Stomach (tissue), 8 donors: ENCODE measurements at regions not wholly inside any gene's neighbourhood (a gene's known extent, or its start where the extent isn't known, plus 50 kb on each side); places are given as distances from the start of the nearest gene placed in this dataset.
A peak's percentile ranks its signal among the peaks of the same experiment; 100 is the strongest.

Experiments used
- DNase-seq, 2 donors: peaks; one replicate each; pipeline versions ENCODE4 v3.0.0 to v3.0.0-alpha.2; 2013 to 2019
- H3K27ac ChIP-seq, 5 donors: fragments of 200-600 bp in 4 of 5; sonication (generic) in 4 of 5; one replicate each; pipeline ENCODE4 v1.5.1; 2013 to 2019; ENCODE audit warnings: mild to moderate bottlenecking in 1 of 5, moderate library complexity in 1 of 5
- H3K27me3 ChIP-seq, 3 donors: fragments of 200-600 bp; sonication (generic); one replicate each; pipeline ENCODE4 v1.5.1; 2017 to 2019; ENCODE audit warnings: mixed run types in 1 of 3
- H3K36me3 ChIP-seq, 4 donors: fragments of 200-600 bp; sonication (generic); 1 replicate in 3 of 4; 2 replicates in 1 of 4; pipeline ENCODE4 v1.5.1; 2016 to 2019
- H3K4me1 ChIP-seq, 4 donors: fragments of 200-600 bp; sonication (generic); one replicate each; pipeline ENCODE4 v1.5.1; 2016 to 2019
- H3K4me3 ChIP-seq, 4 donors: fragments of 200-600 bp; sonication (generic) in 3 of 4; one replicate each; pipeline ENCODE4 v1.5.1; 2016 to 2019; ENCODE audit warnings: mild to moderate bottlenecking in 1 of 4
- H3K9me3 ChIP-seq, 4 donors: fragments of 200-600 bp; sonication (generic); one replicate each; pipeline ENCODE4 v1.5.1; 2016 to 2019
- CTCF ChIP-seq, 7 experiments: fragments of 450-650 bp in 4 of 7; fragments of 200-600 bp in 3 of 7; sonication (generic) in 3 of 7; IDR thresholded peaks; one replicate each; pipeline ENCODE4 v1.5.1; 2016 to 2019; ENCODE audit warnings: antibody characterized with exemption in 7 of 7, control low read depth in 2 of 7, mild to moderate bottlenecking in 1 of 7
- EP300 ChIP-seq: sonication (generic); formaldehyde crosslinking; IDR thresholded peaks from one replicate; pipeline ENCODE4 v1.6.1; 2017; ENCODE audit warnings: antibody characterized with exemption
- POLR2A ChIP-seq, 4 donors: fragments of 450-650 bp; IDR thresholded peaks; one replicate each; pipeline ENCODE4 v1.6.1; 2016; ENCODE audit warnings: antibody characterized with exemption in 4 of 4, control low read depth in 2 of 4, mild to moderate bottlenecking in 1 of 4, moderate library complexity in 1 of 4
- POLR2AphosphoS5 ChIP-seq, 3 donors: sonication (generic); formaldehyde crosslinking; IDR thresholded peaks; one replicate each; pipeline ENCODE4 v1.6.1; 2016; ENCODE audit warnings: antibody characterized with exemption in 3 of 3
- WGBS, 5 donors: extraction: QIAGEN DNeasy Blood & Tissue Kit in 3 of 5; methylation state at CpG; one replicate each; pipeline versions ENCODE4 v1.1.5 to v1.1.7; 2013 to 2018; 5-methylcytosine and 5-hydroxymethylcytosine counted together
- intact Hi-C: fragments of 100-400 bp; cut with DNase I; formaldehyde crosslinking; loops from one replicate; pipeline ENCODE4 v1.15.1; 2023; ENCODE audit warnings: low total_unique reads
- donor health status: healthy with polysubstance abuse.
- donor health status: Bipolar disorder and iron deficiency.
- donor health status: healthy.

DNA sequence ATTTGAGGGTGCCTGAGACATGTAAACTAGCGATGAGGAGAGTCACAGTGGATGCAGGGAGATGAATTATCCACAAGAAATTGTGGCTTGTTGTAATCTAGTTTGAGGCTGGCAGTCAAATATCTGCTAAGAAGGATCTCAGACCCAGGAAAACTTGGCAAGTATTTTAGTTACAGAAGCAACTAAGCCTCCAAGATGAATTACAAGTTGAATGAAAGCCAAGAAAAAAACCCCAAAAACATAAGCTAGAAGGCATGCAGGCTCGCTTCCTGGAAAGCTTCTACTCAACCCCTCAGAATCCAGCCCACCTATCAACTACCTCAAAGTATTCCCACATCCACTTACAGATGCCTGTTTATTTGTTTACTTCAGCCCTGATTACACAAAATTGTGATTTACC, 696.9 kb downstream of the MAT2B start:
- intact Hi-C loops: no loop called here
- no peaks in the 10 kb centered on the region for H3K27me3 ChIP-seq
- no peak overlapping the region for H3K4me3 ChIP-seq
- no peaks in the 10 kb centered on the region for H3K9me3 ChIP-seq
- no peaks in the 10 kb centered on the region for H3K36me3 ChIP-seq
- TF ChIP-seq POLR2A (IDR thresholded peaks at IDR 0.05) (no peak), EP300 (no peak), CTCF (IDR thresholded peaks at IDR 0.05) (no peak)
- peak in 1 of 2 donors; percentile 16 for DNase-seq
- 56 to 84% (median 66%) methylated on average over 2 of the region's 2 CpGs for WGBS, 5 donors
- H3K27ac ChIP-seq: no peak overlapping the region
- no peaks in the 10 kb centered on the region for H3K4me1 ChIP-seq

GRCh38 chr5:164203581-164204225, 698.3 kb downstream of the MAT2B start:
- H3K36me3 ChIP-seq: no peaks in the 10 kb centered on the region
- no peak overlapping the region for H3K27ac ChIP-seq
- no peaks in the 10 kb centered on the region for H3K9me3 ChIP-seq
- intact Hi-C loops: no loop called here
- H3K4me1 ChIP-seq: no peaks in the 10 kb centered on the region
- H3K4me3 ChIP-seq: no peak overlapping the region
- WGBS, 5 donors: 76 to 83% (median 82%) methylated on average over 4 of the region's 4 CpGs
- no peak for TF ChIP-seq EP300
- no peak for TF ChIP-seq POLR2AphosphoS5 (IDR thresholded peaks at IDR 0.05)
- no peak for TF ChIP-seq CTCF (IDR thresholded peaks at IDR 0.05)
- TF ChIP-seq POLR2A (IDR thresholded peaks at IDR 0.05): no peak
- no peak for DNase-seq
- H3K27me3 ChIP-seq: no peaks in the 10 kb centered on the region

- TF ChIP-seq CTCF (IDR thresholded peaks at IDR 0.05) (no peak), POLR2A (IDR thresholded peaks at IDR 0.05) (no peak), EP300 (no peak), POLR2AphosphoS5 (IDR thresholded peaks at IDR 0.05) (no peak)
- Histone ChIP-seq H3K9me3 (no peaks in the 10 kb centered on the region), H3K4me1 (no peaks in the 10 kb centered on the region), H3K27ac (no peak overlapping the region), H3K27me3 (no peaks in the 10 kb centered on the region), H3K4me3 (no peak overlapping the region), H3K36me3 (no peaks in the 10 kb centered on the region)
- intact Hi-C loops: no loop called here
- no peak for DNase-seq
- WGBS, 5 donors: 69 to 77% (median 75%) methylated on average over 4 of the region's 4 CpGs
Measured at GRCh38 chr5:164204338-164204946, 699.0 kb downstream of the MAT2B start.

- Histone ChIP-seq H3K27ac (no peak overlapping the region), H3K4me1 (no peaks in the 10 kb centered on the region), H3K9me3 (no peaks in the 10 kb centered on the region), H3K4me3 (no peak overlapping the region), H3K27me3 (no peaks in the 10 kb centered on the region), H3K36me3 (no peaks in the 10 kb centered on the region)
- WGBS, 5 donors: 82 to 97% (median 92%) methylated on average over 2 of the region's 2 CpGs
- TF ChIP-seq POLR2A (IDR thresholded peaks at IDR 0.05) (no peak), CTCF (IDR thresholded peaks at IDR 0.05) (no peak), POLR2AphosphoS5 (IDR thresholded peaks at IDR 0.05) (no peak), EP300 (no peak)
- no peak for DNase-seq
- intact Hi-C loops: no loop called here
Measured at GRCh38 chr5:164206196-164206595, 700.8 kb downstream of the MAT2B start.
